OCI-LY7 (cell line): ENCODE measurements at regions not wholly inside any gene's neighbourhood (a gene's known extent, or its start where the extent isn't known, plus 50 kb on each side); places are given as distances from the start of the nearest gene placed in this dataset.

Source experiments
- EZH2phosphoT487 ChIP-seq: fragments of 200-600 bp; sonication (generic); IDR thresholded peaks from 2 replicates; pipeline ENCODE4 v1.6.1; 2018; ENCODE audit warnings: low read depth, borderline replicate concordance, mild to moderate bottlenecking, mixed run types, antibody characterized with exemption, low read length, moderate library complexity, mixed read lengths
- TF ChIP-seq, protein P1 (sequence below): fragments of 200-600 bp; sonication (generic); conservative IDR thresholded peaks from 2 replicates; pipeline ENCODE4 v1.5.1; 2014; ENCODE audit warnings: mild to moderate bottlenecking, antibody characterized with exemption, low read length, moderate library complexity, mixed read lengths

DNA sequence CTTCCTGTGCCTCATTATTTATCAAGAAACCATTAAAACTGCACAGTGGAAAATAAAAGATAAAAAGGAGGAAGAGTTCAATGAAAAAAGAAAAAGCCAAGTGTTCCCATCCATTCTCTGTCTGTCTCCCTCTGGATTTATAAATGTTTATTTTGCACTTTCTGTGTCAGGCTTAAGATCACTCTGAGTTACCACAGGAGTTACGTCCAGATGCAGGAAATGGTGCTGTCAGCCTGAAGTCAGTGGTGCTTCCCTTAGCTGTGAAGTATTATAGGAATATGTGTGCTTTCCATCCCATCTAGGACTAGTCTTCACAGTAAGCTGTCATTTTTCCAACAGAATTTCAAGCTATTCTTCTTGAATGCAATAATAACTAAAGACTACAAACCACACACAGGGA is 420.2 kb downstream of the KCTD12 start:
- TF ChIP-seq, protein P1, sequence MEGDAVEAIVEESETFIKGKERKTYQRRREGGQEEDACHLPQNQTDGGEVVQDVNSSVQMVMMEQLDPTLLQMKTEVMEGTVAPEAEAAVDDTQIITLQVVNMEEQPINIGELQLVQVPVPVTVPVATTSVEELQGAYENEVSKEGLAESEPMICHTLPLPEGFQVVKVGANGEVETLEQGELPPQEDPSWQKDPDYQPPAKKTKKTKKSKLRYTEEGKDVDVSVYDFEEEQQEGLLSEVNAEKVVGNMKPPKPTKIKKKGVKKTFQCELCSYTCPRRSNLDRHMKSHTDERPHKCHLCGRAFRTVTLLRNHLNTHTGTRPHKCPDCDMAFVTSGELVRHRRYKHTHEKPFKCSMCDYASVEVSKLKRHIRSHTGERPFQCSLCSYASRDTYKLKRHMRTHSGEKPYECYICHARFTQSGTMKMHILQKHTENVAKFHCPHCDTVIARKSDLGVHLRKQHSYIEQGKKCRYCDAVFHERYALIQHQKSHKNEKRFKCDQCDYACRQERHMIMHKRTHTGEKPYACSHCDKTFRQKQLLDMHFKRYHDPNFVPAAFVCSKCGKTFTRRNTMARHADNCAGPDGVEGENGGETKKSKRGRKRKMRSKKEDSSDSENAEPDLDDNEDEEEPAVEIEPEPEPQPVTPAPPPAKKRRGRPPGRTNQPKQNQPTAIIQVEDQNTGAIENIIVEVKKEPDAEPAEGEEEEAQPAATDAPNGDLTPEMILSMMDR, result no peak
- no peak for TF ChIP-seq EZH2phosphoT487
